CD4-positive, alpha-beta T cell treated with Interleukin-4 for 1 hour (primary cell): ENCODE measurements at regions not wholly inside any gene's neighbourhood (a gene's known extent, or its start where the extent isn't known, plus 50 kb on each side); places are given as distances from the start of the nearest gene placed in this dataset.
A peak's percentile ranks its signal among the peaks of the same experiment; 100 is the strongest.

Experiments used
- DNase-seq, 2 donors: peaks; one replicate each; pipeline ENCODE4 v3.0.0-alpha.2; 2020 to 2022

DNA sequence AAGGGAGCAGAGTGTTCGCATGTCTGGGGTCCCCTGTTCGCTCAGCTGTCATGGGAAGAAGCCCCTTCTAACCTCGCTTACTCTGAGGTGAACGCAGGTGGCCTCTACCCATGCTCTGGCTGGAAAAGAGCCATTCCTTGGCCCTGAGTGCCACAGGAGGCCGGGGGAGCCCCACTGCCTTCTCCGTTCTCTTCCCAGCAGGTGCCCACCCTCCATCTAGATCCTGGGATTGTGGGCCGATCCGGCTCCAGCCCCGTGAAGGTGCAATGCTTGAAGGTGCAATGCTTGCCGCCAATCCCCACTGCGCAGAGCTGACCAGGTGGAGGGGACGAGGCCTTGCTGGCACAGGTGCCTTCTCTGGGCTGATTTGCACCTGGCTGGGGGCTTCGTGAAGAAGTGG is 95.4 kb downstream of the MRPL36 start:
- DNase-seq, result no peak

DNA sequence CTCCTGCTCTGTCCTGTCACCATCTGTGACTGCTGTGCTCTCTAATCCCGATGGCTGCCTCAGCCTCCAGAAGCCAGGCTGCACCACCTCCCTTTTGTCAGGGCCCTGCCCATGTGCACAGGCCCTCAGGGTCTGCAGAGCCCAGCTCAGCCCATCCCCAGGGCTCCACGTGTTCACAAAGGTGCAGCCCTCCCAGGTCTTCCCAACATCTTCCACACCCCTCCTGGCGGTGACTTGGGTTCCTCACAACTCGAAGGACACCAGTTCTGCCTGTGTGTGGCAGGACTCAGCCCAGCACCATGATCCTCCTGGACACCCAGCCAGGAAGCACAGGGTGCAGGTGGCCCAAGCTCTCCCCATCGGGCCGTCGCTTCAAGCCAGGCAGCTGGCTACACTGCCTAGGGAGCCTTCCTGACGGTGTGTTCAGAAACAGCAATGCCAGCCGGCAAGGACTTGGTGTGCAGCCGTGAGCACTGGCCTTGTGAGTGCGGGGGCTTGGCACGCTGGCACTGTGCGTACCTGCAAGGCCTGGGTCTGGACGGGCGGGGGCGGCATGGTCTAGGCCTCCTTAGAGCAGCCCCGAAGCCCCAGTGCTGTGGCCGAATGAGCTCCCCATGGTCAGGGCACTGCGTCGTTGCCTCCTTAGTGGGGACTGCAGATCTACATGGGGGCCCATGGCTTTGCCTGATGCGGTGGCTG is 96.1 kb downstream of the MRPL36 start:
- no peak for DNase-seq

DNA sequence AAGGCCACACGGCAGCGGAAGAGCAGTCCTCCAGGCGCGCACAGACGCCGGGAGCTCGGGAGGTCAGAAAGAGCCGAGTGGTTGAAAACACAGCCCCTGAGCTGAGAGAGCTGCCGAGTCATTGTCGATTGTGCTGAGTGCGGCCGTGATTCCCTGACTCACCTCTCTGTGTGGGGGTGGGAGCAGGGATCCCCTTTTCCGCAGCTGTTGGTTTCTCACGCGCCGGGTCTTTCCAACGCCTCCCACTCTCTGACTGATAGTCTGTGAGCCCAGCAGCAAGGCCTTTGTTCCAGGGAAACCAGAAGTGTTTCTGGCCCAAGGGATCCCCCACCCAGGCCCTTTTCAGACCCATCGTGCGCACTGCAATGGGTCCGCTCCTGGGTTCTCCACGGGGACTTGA is 97.3 kb downstream of the MRPL36 start:
- no peak for DNase-seq

DNA sequence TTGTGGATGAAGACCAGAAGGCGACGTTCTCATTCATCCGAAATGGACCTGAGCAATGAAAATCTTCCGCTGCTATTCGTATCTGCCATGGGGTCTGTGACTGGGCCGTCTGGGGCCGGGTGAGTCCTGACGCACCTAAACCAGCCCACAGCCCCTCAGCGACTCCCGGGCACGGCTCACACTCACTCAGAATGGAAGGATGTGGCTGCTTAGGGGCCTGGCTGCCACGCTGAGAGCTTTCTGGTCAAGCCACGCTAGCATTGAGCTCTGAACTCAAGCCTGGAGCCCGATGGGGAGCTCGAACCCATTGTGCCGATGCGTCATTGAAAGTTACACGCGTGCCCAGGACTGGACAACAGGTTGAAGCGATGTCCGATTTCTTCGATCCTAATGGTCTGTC is 97.8 kb downstream of the MRPL36 start:
- DNase-seq, result no peak

DNA sequence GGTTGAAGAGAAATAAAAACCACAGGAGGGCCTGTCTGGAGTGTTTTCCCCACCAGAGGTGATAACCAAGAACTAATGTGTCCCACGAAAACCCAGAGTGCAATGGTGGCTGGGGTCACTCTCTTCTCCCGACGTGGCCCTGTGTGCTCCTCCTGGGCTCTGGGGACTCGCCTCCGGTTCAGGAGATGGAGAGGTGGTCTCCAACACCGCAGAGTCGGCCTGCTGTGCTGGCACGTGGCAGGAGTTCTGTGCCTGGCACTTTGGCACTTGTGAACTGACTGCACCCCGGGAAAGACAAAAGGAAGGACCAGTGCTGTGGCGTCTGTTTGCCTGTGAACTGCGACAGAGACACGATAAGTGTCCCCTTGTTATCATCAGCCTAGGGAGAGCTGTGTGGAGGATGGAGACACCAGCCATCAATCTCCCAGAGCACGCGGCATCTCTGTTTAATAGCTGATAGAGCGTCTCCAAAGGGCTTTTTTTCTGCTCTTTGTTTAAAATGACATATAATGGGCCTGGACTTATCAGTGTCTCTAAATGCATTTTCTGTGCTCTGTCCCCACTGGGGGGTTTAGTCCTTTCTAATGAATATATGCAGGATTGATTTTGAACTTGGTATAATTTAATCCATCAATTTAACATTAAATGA is 98.3 kb downstream of the MRPL36 start:
- no peak for DNase-seq

DNA sequence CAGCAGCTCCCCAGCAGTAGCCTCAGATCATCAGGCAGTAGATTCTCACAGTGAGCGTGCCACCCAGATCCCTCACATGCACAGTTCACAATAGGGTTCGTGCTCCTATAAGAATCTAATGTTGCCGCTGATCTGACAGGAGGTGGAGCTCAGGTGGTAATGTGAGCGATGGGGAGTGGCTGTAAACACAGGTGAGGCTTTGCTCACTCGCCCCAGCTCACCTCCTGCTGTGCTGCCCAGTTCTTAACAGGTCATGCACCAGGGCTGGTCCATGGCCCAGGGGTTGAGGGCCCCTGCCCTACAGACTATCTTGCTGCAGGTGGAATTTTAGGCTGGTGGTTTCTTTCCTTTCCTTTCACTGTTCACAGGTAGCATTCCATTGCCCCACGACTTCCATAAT is 100.2 kb downstream of the MRPL36 start:
- DNase-seq, result no peak

DNA sequence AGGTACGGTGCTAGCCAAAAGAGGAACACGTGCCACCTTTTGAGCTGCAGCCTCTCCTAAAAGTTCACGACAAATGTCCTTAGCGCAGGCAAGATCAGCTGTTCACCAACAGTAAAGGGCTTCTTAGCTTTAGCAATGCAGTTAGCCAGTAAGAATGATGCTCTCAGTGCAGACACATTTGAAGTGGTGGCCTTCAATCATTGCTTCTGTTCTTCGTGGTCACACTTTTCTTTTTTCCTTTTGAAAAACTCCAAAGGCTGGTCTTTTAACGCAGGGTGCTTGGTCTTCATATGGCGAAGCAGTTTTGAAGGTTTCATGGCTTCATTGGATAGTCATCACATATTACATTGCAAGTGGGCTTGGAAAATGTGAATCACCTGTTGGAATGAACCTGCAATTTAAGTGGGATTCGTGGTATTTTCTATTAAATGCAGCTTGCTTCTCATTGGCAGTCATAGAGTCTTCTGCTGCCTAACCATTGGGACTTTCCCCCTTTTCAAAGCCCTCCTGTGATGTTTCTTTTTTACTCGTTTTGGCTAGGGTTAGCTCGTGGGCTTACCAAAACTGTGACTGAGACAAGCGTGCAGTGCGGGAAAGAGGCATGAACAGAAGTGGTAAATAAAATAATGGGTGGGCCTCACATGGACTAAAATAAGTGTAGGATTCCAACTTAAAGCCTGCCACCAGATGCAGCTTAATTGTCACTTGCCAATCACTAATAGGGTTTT is 100.9 kb downstream of the MRPL36 start:
- no peak for DNase-seq

DNA sequence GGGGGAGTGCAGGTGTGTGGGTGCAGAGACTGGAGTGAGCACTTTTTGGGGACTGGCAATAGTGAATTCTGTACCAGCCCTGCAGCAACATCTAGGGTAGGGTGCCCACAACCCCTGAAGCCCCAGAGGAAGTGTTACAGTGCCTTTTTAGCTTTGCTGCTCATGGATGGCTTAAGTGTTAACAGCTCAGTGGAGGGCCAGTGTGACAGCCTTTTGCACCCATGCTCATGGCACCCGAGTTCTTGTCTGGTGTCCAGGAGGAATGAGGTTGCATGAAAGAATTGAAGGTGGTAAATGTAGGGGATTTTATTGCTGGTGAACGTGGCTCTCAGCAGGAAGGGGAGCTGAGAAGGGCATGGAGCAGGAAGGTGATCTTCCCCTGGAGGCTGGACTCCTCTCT is 107.3 kb downstream of the MRPL36 start:
- DNase-seq, result no peak

DNA sequence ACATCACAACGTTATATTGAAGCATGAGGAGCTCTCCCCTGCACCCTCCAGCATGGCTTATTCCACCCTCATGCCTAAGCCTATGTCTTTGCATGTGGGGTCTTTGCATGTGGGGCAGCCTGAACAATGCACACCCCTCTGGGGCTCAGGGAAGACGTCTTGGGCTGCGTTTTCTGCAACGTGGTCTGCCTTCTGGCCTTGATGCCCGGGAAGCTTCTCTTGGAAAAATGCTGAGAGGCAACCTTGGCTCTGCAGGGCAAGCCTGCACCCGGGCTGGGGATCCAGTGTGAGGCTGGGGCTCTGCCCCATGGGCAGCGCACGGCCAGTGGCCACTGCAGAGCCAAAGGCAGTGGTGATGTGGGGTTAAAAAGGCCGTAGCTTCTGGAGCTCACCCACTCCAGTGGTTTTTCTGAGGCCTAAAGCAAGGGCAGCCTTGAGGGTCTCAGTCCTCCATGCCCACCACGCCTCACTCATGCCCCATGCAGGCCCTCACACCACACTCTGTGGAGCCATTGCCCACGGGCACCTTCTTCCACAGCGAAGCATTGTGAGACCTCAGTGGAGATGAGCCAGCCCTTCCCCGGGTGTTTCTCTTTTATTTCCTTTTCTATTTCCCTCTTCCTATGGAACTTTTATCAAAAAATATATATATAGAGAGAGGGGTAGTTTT is 112.2 kb downstream of the MRPL36 start:
- no peak for DNase-seq

DNA sequence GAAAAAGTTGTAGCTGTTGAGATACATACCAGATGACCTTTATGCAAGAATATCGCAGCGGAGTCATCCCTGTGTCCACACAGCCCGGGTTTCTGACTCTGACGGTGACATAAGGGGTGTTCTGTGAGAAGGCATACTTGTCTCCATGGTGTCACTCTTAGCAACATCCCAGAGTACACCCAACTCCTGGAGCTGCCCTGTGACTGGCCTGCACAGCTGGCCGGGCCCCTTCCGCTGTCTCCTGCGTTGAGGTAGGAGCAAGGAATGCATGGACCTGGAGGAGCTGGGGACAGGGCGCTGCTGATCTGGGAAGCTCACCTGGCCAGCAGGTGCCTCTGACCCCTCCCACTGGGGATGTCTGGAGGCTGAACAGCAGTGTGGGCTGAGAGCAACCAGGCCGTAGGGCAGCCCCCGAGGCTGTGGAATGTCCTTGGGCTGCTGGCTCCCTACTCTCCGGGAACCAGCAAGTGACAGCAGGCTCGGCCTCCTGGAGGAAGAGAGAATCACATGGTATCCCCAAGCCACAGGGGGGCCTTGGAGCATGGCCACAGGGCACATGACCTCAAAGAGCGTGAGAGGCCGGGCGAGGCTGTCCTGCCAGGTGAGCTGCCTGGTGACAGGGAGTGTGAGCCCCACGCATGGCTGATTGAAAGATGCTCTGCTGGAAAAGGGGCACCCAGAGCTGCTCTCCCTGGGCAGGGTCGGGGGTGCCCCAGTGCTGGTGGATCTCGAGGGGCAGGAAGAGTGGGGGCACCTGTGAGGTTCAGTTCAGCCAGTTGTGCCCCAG is 113.4 kb downstream of the MRPL36 start:
- no peak for DNase-seq

DNA sequence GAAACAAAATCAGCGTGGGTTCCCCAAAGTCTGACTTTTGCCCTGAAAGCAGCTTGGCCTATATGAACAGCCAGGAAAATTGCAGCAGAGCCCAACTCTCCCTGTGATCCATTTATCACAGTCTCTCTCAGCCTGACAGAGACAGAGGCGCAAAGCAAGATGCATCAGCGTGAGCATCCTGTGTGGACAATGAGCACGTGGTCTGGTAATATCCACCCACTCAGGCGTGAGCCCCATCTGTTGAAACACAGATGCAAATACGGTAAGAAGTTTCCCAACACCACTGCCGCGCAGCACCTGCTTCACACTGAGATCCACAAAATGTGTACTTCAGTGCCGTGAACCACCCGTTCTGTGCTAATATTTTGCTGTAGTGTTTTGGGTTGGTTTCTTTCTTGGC is 114.6 kb downstream of the MRPL36 start:
- no peak for DNase-seq

DNA sequence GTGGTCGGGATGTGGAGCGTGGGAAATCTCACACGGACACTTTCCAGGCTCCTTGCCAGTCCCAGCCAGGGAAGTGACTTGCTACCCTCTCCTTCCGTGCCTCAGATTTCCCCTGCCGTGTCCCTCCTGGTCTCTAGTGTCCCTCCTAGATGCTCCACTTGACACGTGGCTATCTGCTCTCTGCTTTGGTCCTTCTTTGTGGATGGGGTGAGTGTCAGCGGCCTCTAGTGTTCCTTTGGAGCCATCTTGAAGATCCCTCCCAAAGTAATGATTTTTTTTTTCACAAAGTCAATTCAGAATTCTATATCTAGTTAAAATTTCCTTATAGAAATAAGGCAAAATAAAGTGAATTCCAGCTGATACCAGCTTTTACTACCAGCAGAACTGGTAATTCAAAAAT is 117.7 kb downstream of the MRPL36 start:
- no peak for DNase-seq

DNA sequence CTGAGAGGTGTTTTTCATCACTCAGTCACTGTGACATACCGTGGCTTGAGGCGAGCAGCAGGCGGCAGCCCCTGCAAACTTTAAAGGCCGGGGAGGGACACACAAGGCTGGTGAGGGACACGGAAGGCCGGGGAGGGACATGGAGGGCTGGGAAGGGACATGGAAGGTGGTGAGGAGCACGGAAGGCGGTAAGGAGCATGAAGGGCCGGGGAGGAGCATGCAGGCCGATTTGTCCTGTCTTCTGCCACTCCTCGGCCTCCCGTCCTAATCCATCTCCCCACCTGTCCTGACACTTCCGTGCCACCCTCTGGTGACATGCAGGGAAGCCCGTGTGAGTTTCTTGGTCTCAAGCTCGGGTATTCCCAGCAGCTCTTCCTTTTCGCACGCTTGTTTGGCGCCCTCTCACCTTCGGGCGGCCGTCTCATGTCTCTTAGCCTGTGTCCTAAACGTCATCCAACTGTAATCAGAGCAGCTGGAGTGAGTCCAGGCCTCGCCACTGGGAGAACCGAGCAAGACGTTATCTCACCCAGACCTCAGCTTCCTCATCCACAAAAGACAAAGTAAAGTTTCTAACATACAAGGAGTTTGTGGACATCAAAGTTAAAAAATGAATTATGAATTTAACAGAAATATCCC is 126.5 kb downstream of the MRPL36 start:
- no peak for DNase-seq

DNA sequence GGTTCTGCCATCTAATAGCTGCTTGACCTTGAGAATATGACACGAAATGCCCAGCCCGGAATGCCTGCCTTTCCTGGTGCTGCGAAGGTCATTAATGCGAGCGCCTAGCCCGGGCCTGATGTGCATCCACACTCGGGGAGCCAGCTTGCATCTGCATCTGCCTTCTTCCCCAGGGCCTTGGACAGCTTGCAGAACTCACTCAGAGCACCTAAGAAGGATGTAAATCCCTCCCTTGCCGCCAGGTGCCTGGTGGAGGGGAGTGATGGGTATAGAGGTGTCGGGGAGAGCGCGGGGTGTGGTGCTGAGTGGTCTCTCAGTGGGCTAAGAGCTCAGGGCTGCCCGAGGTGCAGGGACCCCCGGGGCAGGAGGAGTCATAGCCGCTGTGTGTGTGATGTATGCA is 127.2 kb downstream of the MRPL36 start:
- DNase-seq, result no peak

DNA sequence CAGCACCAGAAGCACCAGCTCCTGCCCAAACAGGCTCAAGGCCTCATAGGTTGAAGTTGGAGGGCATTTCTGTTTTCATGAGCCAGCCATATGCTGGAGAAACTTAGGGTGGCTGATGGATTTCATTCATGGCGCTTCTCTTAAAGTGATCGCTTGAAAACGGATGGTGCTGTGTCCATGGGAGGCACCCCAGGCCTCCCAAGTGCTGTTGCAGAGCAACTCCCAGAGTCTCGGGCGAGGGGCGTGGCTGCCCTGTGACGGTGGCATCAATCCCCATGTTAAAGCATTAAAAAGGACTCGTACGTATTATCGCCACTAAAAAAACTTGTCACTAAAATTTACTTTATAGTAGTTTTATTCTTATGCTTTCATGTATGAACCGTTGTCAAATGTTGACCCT is 128.3 kb downstream of the MRPL36 start:
- DNase-seq, result no peak

DNA sequence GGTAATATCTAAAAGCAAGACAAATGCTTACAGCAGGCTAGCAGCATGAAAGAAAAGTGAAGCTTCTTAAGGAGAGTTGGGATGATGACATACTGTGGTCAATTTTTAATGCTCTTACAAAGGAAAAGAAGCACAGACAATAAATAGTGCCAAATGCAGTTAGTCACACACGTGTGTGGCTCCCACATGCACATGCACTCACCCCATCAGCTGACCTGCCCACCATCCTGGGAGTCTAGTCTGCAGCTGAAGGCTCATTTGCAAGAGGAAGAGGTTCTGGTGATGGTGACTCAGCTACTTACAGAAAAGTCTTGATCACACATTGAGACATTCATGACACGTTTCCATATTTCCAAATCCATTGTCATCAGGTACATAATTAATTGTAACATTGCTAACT is 129.3 kb downstream of the MRPL36 start:
- DNase-seq, result no peak

DNA sequence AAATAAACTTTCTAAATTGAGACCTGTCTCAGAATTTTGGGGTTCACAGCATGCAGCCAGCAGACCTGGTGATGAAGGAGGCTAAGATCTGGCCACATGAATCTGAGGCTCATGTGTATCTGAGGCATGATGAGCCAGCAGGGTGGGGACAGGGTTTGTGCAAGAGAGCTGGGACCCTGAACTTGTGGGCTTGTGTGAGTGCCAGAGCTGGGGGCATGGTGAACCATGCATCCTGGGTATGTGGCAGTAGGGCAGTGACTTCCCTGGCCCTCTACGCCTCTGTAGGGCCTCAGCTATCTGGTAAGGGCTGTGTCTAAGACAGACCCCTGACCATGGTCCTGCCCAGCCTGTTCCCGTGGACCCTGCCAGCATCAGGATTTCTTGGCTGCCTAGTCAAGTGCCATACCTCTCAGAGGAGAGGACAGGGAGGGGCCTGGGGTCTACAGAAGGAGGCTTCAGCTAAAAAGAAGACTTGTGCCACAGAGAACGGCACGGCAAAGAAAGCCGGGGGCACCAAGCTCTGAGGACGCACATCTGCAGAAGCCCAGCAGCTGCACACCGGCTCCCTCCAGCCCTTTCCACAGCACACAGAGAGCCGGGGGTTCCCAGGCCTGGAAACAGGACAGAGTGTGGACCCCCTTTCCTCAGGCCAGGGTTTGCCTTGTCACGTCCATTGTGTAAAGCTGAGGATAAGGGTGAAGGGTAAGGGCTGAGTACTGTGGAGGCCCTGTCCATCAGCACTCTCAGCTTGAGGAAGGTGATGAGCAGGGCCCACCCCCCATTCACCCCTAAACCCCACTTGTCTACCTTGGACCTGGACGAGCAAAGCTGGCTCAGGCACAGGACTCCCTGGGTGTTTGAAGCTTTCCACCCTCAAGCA is 130.1 kb downstream of the MRPL36 start:
- no peak for DNase-seq

DNA sequence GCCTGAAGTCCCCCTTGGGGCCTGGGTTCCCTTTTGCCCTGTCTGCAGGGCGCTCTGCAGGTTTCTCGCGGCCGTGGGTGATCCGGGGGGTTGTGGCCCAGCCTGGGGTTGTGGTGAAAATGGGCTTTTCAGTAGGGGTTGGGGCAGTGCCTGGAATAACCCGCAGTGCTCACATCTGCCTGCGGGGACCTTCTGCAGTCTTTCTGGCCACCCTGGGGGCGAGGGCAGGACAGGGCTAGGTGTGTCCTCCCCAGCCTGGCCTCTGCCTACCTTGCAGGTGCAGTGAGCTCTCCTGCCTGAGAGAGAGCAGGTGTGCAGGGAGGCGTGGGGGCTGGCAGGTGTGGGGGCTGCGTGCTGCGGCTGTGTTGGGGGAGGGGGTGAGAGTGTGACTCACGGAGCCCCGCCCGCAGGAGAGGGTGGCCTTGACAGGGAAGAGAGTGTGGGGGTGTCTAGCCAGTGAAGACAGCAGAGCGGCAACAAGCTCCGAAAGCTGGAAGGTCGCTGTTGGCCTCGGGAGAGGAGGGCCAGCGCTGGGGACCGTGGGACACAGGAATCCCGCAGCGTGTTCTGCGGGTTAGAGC is 131.4 kb downstream of the MRPL36 start:
- DNase-seq, result no peak

DNA sequence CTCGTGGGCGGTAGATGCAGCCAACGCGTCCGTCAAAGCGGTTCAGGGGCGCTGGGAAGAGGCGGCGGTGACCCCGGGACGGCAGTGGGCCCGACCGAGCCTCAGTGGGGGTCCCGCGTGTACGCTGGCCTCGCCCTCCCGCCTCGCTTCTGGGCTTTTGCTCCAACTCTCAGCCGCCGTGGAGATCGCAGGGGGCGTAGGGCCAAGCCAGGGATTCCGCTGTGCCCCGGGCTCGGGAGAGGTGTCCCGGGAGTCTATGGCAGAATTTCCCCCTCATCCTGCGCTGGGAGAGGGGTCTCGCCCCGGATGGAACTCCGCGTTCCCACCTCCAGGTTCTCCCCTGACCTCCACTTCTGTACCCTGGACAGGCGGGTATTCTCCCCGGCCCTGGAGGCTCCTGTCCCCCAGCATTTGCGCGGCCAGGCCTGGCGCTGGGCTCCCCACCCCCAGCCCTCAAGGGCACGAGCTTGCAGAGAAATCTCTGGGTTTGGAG is 131.9 kb downstream of the MRPL36 start:
- DNase-seq, result no peak

DNA sequence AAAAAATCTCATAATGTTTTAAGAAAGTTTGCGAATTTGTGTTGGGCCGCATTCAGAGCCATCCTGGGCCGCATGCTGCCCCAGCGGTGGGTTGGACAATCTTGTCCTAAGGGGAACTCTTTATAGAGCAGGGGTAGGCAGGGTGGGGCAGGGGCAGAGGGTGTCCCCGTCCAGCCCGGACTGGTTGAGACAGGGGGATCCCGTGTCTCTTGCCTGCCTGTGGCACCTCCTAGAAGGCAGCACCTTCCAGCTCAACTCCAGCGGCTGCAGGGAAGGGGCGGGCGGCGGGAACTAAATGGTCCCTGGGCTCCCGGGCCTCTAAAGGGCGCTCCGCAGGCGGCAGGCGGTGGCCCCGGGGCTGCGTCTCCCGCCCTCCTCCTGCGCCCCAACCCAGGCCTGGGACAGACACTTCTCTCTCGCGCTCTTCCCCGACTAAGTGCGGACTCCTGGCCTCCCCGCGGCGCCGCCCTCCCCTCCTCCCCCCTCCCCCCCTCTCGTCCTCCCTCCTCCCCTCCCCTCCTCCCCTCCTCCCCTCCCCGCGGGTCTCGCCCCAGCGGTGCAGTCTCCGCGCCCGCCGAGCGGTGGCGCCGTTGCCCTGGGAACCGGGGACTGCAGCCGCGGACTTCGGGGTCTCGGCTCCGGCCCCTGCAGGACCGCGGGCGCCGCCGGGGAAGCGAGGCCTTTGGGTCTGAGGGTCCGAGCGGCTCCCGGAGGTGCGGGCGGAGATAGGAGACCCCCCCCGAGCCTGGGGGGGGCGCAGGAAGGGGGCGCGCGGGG is 132.6 kb downstream of the MRPL36 start:
- peak in 1 of 2 donors; percentile 22 for DNase-seq
